CD4-positive, alpha-beta T cell treated with Interleukin-17A for 4 hours (primary cell): ENCODE measurements at regions not wholly inside any gene's neighbourhood (a gene's known extent, or its start where the extent isn't known, plus 50 kb on each side); places are given as distances from the start of the nearest gene placed in this dataset.
"Not testable (repeated sequence)": the region's sequence is repeated elsewhere in the genome, so short reads cannot be mapped to it uniquely, and the experiment has no call there.

Experiments
- DNase-seq: peaks from one replicate; pipeline ENCODE4 v3.0.0-alpha.2; 2020; ENCODE audit warnings: mixed read lengths

GRCh38 chr1:213418268-213419071 lies 367.4 kb downstream of the RPS6KC1 start:
- no peak for DNase-seq

DNA sequence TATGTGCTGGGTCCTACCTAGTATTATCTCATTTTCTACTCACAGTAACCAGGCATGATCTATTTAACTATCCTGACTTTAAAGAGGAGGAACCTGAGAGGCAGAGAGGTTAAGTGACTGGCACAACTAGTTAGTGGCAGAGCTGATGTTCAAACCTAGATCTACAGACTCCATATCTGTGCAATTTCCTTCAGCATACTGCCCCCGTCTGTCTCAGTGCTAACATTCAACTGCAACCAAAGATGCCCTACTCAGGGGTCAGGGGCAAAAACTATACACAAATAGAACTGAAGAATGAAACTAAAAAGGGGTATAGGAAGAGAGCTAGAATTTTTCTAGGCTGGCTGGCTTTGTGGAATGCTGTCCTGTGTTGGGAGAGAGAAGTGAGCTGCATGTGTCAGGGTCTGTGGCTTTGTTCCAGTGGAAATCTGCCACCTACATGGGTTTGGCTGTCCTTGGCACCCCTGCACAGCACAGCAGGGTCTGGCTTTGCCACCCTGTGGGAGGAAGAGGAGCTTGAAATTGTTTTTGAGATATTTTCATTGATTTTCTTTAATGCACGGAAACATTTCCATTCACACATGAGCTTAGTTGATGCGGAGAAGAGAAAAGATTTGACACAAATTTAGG lies 368.5 kb downstream of the RPS6KC1 start:
- no peak for DNase-seq

DNA sequence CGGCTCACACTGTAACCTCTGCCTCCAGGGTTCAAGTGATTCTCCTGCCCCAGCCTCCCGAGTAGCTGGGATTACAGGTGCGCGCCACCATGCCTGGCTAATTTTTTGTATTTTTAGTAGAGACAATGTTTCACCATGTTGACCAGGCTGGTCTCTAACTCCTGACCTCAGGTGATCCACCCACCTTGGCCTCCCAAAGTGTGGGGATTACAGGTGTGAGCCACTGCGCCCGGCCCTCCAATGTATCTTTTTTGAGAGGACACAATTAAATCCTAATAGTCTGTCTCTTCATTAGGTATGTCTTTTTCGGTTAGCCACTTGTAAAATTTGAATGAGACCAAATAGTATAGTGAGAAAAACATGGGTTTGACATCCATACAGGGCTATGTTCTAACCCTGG lies 370.1 kb downstream of the RPS6KC1 start:
- DNase-seq, result not testable (repeated sequence)

DNA sequence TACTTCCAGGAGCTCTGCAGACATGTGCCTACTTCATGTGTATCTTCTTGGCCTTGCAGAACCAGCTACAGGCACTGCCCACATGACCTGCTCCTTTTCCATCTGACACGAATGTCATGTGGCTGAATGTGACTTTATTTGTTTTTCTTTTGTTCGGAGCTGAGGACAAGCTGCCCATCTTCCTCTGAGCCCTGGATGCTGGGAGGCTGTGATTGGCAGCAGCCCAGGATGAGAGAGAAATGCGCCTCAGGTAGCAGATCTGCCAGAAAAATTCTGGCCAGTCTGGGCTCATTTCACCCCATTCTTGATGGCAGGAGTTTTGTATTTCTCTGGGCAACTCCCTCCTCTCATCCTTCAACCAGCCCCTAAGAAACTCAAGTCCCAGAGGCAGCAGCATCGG lies 372.0 kb downstream of the RPS6KC1 start:
- DNase-seq, result no peak

DNA sequence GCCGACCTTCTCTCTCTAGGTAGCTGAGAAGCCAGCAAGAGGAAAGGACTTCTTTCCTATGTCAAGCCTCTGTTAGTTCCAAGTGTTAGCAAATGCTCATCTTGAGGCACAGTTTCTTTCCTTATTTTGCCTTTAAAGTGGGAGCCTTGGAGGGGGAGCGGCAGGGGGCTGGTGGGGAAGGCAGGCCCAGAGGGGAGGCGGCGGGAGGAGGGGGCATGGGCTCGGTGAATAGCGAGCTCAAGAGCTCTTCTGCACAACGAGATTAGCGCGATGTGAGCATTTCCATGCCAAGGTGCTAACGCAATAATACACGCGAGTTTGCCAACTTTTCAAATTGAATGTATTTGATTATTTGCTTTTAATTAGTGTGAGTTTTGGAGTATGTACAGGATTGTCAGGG lies 372.6 kb downstream of the RPS6KC1 start:
- DNase-seq, result no peak

DNA sequence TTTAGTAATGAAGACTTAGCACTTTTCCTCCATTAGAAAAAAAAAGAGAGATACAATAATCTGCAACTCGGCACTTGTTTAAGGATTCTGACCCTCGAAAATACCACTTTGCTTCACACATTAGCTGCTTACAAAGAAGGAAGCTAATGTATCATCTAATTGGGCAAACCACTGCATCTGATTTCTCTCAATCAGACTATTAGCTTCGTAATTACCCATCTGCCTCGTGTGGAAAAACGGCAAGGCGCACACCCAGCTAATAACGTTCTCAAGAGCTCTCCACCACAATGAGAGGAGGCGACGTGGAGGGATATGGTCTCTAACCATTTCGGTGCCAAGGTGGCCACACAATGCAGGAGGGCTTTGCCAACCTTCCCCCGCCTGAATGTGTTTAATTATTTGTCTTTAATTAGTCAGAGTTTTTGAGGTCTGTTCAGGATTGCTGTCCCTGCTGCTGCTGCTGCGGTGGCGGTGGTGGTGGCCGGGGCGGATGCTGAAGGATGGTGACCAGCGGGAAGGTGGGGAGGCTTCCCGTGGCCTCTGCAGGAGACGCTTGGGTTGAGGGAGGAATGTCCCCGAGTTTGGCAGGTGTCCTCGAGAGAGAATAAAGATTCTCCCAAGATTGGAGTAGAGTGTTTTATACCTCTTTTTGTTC lies 374.5 kb downstream of the RPS6KC1 start:
- no peak for DNase-seq

DNA sequence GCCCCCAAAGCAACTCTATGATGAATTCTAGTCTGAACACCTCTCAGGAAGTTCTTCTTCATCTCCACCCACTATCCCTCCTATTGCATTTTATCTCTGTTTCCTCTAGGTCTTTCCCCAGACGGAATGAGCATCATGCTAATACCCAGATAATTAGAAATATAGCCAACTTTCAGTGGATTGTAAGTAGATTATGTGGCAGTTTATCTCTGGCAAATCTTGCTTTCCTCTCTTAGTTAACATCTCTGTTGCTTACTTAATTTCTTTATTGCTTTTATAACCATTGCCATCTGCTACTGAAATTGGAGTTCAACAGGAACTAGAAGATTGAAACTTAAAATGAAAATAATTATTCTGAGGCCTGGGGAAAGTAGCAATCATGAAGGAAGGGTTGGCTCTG lies 378.6 kb downstream of the RPS6KC1 start:
- DNase-seq, result no peak

- DNase-seq, result no peak
Observed at GRCh38 chr1:213435715-213436114, 384.7 kb downstream of the RPS6KC1 start.

DNA sequence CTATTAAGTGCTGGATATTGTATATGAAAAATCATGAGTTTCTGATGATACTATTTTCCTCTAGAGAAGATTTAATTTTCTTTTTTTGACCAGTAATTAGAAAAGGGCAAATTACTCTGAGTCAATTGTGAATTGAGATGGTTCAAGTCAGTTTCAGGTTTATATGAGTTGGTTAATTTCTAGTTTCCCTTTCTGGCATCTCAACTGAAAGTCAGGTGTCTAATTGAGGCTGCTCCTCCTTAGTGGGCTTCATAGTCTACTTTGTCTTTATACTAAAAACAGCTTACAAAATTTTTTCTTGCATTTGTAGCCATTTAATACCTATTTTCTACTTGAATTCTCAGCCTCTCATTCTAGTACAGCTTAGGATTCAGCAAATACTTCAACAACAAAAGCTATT lies 387.3 kb downstream of the RPS6KC1 start:
- no peak for DNase-seq

DNA sequence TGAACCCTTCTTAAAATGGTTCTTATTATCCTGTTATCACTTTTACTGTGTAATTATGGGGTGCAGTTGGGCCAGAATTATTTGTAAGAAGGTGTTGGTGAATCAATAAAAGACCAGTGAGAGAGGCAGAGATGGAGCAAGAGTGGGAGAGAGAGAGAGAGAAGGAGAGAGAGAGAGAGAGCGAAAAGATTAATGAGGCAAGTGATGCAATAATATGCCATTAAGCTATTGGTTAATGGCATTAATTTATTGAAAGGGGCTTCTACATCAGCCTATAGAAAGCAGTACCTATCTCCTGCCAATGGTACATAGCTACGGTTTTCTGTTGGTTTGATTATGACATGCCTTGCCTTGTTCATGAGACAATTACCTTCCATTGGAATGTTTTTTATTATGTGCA lies 388.7 kb downstream of the RPS6KC1 start:
- DNase-seq, result no peak

DNA sequence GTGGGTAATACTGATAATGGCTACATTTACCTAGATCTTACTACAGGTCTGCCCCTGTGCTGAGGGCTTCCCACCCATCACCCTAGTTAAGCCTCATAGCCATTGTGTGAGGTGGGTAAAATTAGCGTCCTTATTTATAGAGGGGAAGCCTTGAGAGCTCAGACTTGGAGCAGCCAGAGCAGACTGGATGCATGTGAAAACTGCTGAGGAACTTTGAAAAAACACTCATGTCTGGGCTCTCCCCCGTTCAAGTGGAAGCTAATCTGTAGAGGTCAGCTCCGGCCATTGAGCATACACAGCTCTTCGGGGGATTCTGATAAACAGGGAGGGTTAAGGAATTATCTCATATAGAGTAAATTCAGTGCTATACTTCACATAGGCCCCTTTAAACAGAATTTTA lies 389.7 kb downstream of the RPS6KC1 start:
- no peak for DNase-seq

- no peak for DNase-seq
Observed at GRCh38 chr1:213443415-213443814, 392.4 kb downstream of the RPS6KC1 start.

GRCh38 chr1:213444224-213444623 lies 393.2 kb downstream of the RPS6KC1 start:
- no peak for DNase-seq

DNA sequence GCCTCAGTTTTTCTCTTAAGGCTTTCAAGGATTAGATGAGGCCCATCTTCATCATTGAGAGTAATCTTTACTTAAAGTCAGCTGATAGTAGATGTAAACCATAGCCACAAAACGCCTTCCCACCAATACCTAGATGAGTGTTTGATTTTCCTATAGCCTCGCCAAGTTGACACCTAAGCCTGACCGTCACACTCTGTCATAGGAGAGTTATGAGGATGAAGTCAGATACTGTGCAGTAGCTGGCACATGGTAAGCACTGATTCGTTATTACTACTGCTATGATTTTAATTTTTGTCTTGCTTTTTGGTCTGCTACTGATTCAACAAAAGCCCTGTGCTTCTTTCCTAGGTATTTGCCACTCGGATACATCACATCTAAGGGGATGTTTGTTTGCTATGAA lies 395.5 kb downstream of the RPS6KC1 start:
- DNase-seq, result no peak

- no peak for DNase-seq
Observed at GRCh38 chr1:213448360-213448759, 397.3 kb downstream of the RPS6KC1 start.

GRCh38 chr1:213448776-213449175 lies 397.7 kb downstream of the RPS6KC1 start:
- DNase-seq, result no peak

DNA sequence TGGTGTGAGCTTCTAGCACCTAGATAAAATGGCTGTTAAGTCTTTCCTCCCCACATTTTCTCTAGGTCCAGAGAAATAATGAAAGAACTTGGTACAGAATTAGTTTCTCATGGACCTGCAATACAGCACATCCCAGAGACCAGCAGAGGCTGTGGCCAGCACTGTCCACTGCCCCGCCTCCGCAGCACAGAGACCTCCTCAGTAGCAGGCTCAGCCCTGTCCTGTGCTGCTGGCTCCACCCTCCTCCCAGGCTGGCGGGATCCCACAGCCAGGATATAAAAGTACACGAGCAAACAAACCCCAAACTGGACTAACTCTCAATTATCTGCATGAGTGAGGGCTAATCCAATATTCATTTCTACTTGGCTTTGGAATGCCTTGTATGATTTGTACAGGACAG lies 401.5 kb downstream of the RPS6KC1 start:
- DNase-seq, result no peak

DNA sequence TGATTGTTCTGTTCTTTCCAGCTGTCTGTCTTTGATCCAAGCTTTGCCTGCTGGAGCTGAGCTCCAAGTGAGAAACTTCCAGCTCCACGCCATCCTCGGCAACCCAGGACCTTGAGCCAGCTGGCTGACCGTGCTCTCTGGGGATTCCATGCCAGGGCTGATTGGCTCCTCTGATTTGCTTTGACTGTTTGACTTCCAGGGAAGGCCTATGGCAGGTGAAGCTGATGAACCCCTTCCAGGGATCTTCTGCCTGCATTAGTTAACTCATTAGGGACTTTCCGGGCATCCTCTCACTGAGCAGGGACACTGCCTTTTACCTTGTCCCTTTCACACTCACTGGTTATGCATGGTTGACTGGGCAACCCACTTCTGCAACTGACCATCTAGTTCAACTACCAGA lies 406.1 kb downstream of the RPS6KC1 start:
- DNase-seq, result no peak

GRCh38 chr1:213457733-213458132 lies 406.7 kb downstream of the RPS6KC1 start:
- DNase-seq, result no peak

GRCh38 chr1:213462374-213462773 lies 411.3 kb downstream of the RPS6KC1 start:
- DNase-seq, result not testable (repeated sequence)

- no peak for DNase-seq
Observed at GRCh38 chr1:213464786-213465460, 413.9 kb downstream of the RPS6KC1 start.

GRCh38 chr1:213466541-213466940 lies 415.5 kb downstream of the RPS6KC1 start:
- DNase-seq, result no peak

- DNase-seq, result no peak
Observed at GRCh38 chr1:213474054-213474453, 423.0 kb downstream of the RPS6KC1 start.

- no peak for DNase-seq
Observed at GRCh38 chr1:213481395-213481794, 430.4 kb downstream of the RPS6KC1 start.
